ENCODE measurements at regions not wholly inside any gene's neighbourhood (a gene's known extent, or its start where the extent isn't known, plus 50 kb on each side); places are given as distances from the start of the nearest gene placed in this dataset.

DNA sequence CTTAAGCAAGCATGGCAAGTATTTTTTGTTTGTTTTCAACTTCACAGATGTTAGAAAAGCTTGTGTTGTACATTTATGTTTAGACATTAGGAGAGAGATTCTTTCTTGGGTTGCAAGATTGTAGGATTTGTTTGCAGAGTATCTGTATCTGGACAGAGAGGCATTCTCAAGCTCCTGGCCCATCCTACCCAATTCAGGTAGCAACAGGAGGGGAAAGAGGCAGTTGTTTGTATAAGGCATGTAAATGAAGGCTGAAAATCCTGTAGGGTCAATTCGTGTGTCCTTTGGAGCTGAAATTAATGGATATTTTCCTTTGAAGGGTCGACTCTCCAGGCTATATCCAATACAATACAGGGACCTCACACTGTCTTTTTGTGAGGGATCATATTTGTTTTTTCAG is 147.3 kb downstream of the KCNRG start:
- no peak for ATAC-seq
- no peaks in the 10 kb centered on the region for H3K9me3 ChIP-seq
- H3K27me3 ChIP-seq, result no peaks in the 10 kb centered on the region
- TF ChIP-seq POLR2A (IDR thresholded peaks at IDR 0.05), result no peak
- TF ChIP-seq, protein P1, sequence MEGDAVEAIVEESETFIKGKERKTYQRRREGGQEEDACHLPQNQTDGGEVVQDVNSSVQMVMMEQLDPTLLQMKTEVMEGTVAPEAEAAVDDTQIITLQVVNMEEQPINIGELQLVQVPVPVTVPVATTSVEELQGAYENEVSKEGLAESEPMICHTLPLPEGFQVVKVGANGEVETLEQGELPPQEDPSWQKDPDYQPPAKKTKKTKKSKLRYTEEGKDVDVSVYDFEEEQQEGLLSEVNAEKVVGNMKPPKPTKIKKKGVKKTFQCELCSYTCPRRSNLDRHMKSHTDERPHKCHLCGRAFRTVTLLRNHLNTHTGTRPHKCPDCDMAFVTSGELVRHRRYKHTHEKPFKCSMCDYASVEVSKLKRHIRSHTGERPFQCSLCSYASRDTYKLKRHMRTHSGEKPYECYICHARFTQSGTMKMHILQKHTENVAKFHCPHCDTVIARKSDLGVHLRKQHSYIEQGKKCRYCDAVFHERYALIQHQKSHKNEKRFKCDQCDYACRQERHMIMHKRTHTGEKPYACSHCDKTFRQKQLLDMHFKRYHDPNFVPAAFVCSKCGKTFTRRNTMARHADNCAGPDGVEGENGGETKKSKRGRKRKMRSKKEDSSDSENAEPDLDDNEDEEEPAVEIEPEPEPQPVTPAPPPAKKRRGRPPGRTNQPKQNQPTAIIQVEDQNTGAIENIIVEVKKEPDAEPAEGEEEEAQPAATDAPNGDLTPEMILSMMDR (IDR thresholded peaks at IDR 0.05), result no peak
- H3K36me3 ChIP-seq, result no peaks in the 10 kb centered on the region
- no peak for DNase-seq
- H3K4me3 ChIP-seq, result no peak overlapping the region
- intact Hi-C loops (cut with DNase I), result no loop called here
- H3K27ac ChIP-seq, result no peak overlapping the region
- no peaks in the 10 kb centered on the region for H3K4me1 ChIP-seq
- 28% methylated on average over 2 of the region's 2 CpGs for WGBS (ENCODE audit: insufficient coverage, low coverage, low lambda C conversion rate, missing lambda C conversion rate)

DNA sequence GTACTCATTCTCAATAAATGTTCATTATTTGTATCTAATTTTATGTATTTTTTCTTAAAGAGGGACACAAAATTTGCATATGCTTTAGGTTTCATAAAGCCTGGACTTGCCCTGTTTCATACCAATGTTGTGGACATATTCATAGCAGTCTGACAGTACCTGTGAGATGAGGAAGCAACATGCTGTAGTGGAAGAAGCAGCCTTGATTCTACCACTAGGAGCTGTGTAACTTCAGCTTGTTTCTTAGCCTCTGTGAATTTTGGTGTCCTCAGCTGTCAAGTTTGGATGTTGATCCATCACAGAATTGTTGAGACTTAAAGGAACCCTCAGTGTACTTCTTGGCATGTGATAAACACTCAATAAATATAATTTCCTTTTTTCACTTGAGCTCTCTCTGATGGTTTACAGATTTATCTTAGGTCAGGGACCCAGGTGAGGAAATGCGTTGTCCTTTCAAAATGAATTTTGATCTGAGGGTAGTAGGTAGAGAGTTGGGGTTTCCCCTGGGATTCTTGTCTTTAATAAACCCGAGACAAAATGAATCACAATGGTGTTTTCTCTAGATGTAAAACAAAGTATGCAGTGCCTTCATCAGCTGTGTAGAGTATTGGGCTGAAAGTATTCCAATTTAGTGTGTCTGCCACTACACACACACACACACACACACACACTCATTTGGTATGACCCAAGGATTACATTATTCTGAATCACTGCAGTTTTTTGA is 152.1 kb downstream of the KCNRG start:
- H3K27me3 ChIP-seq, result no peaks in the 10 kb centered on the region
- no peak overlapping the region for H3K4me3 ChIP-seq
- H3K27ac ChIP-seq, result no peak overlapping the region
- no peaks in the 10 kb centered on the region for H3K36me3 ChIP-seq
- no peaks in the 10 kb centered on the region for H3K9me3 ChIP-seq
- no peak for ATAC-seq
- no peak for DNase-seq
- 88% methylated on average over 2 of the region's 2 CpGs for WGBS (ENCODE audit: insufficient coverage, low coverage, low lambda C conversion rate, missing lambda C conversion rate)
- TF ChIP-seq POLR2A (IDR thresholded peaks at IDR 0.05), result no peak
- TF ChIP-seq, protein P1 (IDR thresholded peaks at IDR 0.05), result no peak
- intact Hi-C loops (cut with DNase I), result no loop called here
- no peaks in the 10 kb centered on the region for H3K4me1 ChIP-seq

DNA sequence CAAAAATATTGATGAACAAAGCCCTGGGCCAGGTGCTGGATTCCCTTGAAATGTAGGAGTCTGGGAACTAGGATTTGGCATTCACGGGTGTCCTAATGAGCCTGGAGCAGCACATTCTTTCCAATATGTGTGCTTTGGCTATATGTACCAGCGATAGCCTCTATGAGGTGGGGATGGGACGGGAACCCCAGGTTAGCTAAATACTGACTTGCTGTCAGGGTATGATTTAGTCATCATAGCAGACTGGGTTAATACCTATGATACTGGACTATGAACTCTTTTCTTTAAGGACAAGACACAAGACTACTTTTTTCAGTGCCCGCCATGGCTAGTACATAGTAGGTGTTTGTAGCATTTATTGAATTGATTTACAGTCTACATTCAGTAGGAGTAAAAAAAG is 152.7 kb downstream of the KCNRG start:
- intact Hi-C loops (cut with DNase I), result no loop called here
- 87% methylated on average over 4 of the region's 4 CpGs for WGBS (ENCODE audit: insufficient coverage, low coverage, low lambda C conversion rate, missing lambda C conversion rate)

DNA sequence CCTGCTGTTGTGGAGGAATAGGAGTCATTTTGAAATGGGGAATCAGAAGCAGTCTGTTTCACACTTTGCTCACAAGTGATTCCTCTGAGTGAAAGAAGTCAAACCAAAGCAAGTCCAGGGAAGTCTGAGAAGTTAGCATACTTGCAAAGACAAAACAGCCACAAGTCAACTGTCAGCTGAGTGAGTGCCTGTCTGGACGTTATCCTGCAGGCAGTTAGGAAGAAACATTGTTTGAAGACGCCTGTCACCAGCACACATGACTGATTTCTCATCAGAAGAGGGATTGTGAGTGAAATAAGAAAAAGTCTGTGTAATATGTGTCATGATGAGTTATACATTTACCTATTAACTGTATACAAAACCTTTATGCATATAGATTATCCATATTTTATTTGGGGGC is 153.5 kb downstream of the KCNRG start:
- Histone ChIP-seq H3K4me3 (no peak overlapping the region), H3K36me3 (no peaks in the 10 kb centered on the region), H3K27ac (no peak overlapping the region), H3K27me3 (no peaks in the 10 kb centered on the region), H3K9me3 (no peaks in the 10 kb centered on the region), H3K4me1 (no peaks in the 10 kb centered on the region)
- DNase-seq, result no peak
- no peak for ATAC-seq
- intact Hi-C loops (cut with DNase I), result no loop called here
- WGBS (ENCODE audit: insufficient coverage, low coverage, low lambda C conversion rate, missing lambda C conversion rate), result 64% methylated on average over 2 of the region's 2 CpGs
- TF ChIP-seq, protein P1 (IDR thresholded peaks at IDR 0.05), result no peak
- TF ChIP-seq POLR2A (IDR thresholded peaks at IDR 0.05), result no peak

More for the DNA sequence above, 152.7 kb downstream of the KCNRG start:
- ATAC-seq (no peak), DNase-seq (no peak)
- Histone ChIP-seq H3K27me3 (no peaks in the 10 kb centered on the region), H3K4me3 (no peak overlapping the region), H3K36me3 (no peaks in the 10 kb centered on the region), H3K4me1 (no peaks in the 10 kb centered on the region), H3K9me3 (no peaks in the 10 kb centered on the region), H3K27ac (no peak overlapping the region)
- TF ChIP-seq POLR2A (IDR thresholded peaks at IDR 0.05), result no peak
- TF ChIP-seq, protein P1 (IDR thresholded peaks at IDR 0.05), result no peak
